ENCODE measurements at regions not wholly inside any gene's neighbourhood (a gene's known extent, or its start where the extent isn't known, plus 50 kb on each side); places are given as distances from the start of the nearest gene placed in this dataset.

GRCh38 chr17:71709271-71709890, 411.4 kb upstream of the SOX9 start (continued):
- TF ChIP-seq ZMAT4 (CRISPR knock-in tag; IDR thresholded peaks at IDR 0.05): no peak
- no peak for TF ChIP-seq ATF2 (CRISPR knock-in tag; IDR thresholded peaks at IDR 0.05; ENCODE audit: borderline replicate concordance, low read depth)
- TF ChIP-seq ZNF671 (CRISPR knock-in tag; IDR thresholded peaks at IDR 0.05): no peak
- TF ChIP-seq ZNF121 (CRISPR knock-in tag; IDR thresholded peaks at IDR 0.05): no peak
- no peak for TF ChIP-seq ATF1 (CRISPR knock-in tag; IDR thresholded peaks at IDR 0.05)
- no peak for TF ChIP-seq AFF4 (CRISPR knock-in tag; IDR thresholded peaks at IDR 0.05; ENCODE audit: borderline replicate concordance)
- no peak for TF ChIP-seq SMAD4 (CRISPR knock-in tag; IDR thresholded peaks at IDR 0.05)
- no peak for TF ChIP-seq ZNF425 (CRISPR knock-in tag; conservative IDR thresholded peaks at IDR 0.05)
- no peak for TF ChIP-seq EMX1 (CRISPR knock-in tag; IDR thresholded peaks at IDR 0.05)
- no peak for TF ChIP-seq ZNF138 (CRISPR knock-in tag; conservative IDR thresholded peaks at IDR 0.05)

GRCh38 chr17:71709946-71710345, 410.9 kb upstream of the SOX9 start:
- ChIA-PET CTCF (no interaction called here), POLR2A (no interaction called here)
- Mint-ChIP-seq H3K4me1 (peaks cover 19% of the 10 kb centered on the region), H3K4me3 (no peak overlapping the region), H3K27me3 (ENCODE audit: low read depth) (no peaks in the 10 kb centered on the region), H3K9me3 (peaks cover 6% of the 10 kb centered on the region), H3K36me3 (no peaks in the 10 kb centered on the region), H3K27ac (peak overlapping the region; percentile 28; the same call in 1 of the 2 replicates)
- DNase-seq (ENCODE audit: low spot score): no peak
- TF ChIP-seq NFE2L1 (CRISPR knock-in tag; IDR thresholded peaks at IDR 0.05) (no peak), FOXP4 (CRISPR knock-in tag; IDR thresholded peaks at IDR 0.05) (no peak), AFF4 (CRISPR knock-in tag; IDR thresholded peaks at IDR 0.05; ENCODE audit: borderline replicate concordance) (no peak)
- ATAC-seq: no peak
